ENCODE measurements at regions not wholly inside any gene's neighbourhood (a gene's known extent, or its start where the extent isn't known, plus 50 kb on each side); places are given as distances from the start of the nearest gene placed in this dataset.

DNA sequence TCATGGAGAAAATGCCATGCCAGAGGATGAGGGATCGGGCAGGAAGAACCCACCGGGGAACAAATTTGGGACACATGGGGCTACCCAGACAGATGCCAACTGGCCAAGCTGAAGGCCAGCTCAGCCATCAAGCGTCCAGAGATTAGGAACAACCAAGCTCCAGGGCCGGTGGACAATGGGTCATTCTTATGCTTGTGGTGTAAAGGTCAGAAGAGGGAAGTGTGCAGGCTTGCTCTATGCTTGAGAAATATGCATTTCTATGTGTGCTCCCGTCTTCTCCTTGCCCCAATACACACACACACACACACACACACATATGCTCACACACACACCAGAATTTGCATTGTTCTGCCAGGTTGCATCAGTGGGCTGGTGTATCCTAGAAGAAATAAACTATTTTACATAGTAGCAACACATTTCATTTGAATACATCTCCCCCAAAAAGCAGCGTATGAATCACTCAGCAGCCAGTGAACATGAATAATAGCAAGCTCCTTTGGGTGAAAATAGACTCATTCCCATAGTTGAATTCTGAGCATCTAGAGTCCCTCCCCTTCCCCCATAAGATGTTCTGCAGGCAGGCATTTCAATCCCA lies 201.9 kb upstream of the PPARGC1A start:
- no peak for FAIRE-seq

DNA sequence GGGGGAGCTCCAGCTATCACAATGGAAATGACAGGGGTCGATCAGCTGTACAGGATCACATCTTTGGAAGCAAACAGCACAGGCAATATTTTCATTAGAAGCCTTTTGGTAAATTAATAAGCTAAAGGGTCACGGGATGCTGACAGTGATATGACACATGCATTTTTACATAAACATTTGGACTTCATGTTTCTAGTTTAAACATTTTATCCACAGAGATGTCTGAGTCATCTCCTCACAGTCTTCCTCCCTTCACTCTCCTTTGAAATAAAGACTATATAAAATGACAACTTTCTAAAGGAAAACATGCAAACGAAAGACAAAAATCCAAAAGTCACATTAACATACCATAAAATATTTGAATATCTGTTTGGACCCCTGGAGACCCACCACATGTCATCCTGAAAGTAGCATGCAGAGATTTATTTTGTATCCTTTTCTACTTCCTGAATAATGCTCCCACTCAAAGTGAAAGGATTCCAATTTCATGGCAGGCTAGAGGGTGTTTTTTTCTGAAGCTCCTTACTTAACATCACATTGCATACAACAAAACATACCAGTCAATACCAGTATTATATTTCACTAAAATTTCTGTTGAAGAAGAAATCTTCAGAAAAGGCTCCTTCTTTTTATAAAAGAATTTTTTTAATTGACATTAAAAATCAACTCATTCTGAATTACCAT lies 200.1 kb upstream of the PPARGC1A start:
- FAIRE-seq = no peak

DNA sequence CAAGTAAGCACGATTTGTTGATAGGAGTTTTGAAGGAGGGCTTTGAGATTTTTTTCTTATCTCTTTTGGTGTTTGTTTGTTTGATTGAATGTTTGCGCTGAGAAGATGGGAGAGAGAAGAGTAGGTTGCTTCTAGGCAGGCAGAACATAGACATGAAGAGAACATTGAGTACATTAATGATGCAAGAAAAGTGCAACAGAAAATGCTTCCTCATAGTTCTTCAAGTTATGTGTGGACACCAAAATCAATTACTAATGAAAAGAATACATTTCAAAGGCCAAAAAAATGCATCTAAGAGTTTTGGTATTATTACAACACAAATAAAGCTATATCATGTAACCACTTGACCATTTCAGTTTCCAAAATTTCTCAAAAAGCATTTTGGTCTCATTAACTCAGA lies 191.0 kb upstream of the PPARGC1A start:
- FAIRE-seq = no peak

- no peak for FAIRE-seq
These were observed 188.6 kb upstream of the PPARGC1A start for GRCh38 chr4:24078347-24078962.

- FAIRE-seq = no peak
These were observed 187.0 kb upstream of the PPARGC1A start for GRCh38 chr4:24076811-24077210.

DNA sequence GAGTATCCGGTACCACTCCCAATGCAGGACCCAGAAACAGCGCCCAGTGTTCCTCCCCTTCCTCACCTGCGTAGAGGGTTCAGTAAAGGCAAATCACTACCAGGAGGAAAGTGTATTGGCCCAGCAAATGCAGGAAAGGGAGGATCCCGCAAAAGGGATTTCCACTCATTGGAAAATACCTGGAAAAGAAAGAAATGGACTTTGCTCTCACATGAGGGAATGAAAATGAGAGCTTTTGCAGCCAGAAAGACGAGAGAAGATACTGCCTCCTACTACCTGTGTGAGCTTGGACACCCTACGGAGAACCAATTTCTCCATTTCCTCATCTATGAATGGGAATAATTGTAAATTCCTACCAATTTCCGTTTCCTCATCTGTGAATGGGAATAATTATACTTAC lies 184.1 kb upstream of the PPARGC1A start:
- no peak for FAIRE-seq

DNA sequence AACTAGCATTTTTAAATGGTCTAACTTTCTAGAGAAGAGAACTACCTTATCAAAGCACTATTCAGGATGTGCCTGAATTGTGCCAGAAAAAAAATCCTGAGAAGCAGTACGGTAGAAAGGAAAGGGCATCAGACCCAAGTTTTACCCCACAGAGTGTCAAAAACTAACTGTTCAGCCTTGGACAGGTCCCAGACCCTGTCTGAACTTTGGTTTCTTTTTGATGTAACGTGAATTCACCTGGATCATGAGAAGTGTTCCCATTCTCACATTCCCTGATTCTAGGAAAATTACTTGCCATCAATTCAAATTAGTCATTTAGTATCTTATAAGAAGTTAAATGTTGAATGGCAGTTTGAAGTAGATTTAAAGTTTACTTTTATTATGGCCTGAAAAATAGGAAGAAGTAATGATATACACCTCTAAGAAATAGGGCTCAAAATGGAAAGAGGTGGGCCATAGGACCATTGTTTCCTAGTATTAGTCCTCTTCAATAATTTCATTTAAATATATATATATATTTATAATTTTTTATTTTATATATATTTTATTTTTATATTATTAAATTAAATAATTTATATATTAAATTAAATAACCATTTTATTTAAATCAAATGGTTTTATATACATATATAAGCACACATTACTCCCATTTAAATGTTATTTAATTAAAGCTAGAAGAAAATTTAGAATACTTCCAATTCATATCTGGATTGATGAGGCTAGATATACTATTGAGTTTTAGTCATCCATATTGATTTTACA lies 181.9 kb upstream of the PPARGC1A start:
- FAIRE-seq = peak; percentile 58

GRCh38 chr4:24070117-24070516 lies 180.3 kb upstream of the PPARGC1A start:
- FAIRE-seq = no peak

- no peak for FAIRE-seq
These were observed 177.7 kb upstream of the PPARGC1A start for GRCh38 chr4:24067367-24068193.

- FAIRE-seq = no peak
These were observed 176.1 kb upstream of the PPARGC1A start for GRCh38 chr4:24065974-24066373.

- no peak for FAIRE-seq
These were observed 173.9 kb upstream of the PPARGC1A start for GRCh38 chr4:24063731-24064130.

DNA sequence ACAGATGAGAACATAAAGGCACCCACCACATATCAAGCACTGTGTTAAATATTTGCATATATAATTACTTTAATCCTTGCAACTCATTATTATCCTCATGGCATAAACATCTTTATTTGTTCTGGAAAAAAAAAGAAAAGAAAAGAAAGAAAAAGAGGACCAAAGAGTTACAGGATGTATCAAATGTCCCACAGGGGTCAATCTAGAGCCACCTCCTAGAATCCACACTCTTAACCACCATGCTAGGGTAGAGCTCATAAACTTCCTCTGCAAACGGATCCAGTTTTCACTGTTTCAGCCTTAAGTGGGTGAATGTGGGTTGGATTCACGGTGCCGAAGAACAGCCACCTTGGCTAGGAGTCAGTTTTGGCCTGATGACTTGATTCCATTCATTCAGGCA lies 171.1 kb upstream of the PPARGC1A start:
- FAIRE-seq = no peak

DNA sequence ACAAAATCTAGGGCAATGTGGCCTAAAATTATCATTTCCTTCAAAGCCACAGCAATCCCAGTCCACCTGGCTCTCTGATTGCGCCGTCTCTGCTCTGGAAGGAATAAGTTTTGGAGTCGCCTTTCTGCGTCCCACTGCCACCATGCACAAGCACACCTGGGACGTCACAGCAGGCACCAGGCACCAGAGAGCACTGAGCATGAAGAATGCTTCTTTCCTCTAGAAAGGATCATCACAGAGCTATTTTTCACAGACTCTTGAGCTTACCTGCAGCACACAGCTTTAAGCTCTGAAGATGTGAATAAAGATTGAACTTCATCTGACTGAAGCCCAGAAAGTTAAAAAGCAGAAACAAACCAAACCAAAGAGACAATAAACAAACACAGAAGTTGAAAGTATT lies 170.0 kb upstream of the PPARGC1A start:
- FAIRE-seq = no peak

DNA sequence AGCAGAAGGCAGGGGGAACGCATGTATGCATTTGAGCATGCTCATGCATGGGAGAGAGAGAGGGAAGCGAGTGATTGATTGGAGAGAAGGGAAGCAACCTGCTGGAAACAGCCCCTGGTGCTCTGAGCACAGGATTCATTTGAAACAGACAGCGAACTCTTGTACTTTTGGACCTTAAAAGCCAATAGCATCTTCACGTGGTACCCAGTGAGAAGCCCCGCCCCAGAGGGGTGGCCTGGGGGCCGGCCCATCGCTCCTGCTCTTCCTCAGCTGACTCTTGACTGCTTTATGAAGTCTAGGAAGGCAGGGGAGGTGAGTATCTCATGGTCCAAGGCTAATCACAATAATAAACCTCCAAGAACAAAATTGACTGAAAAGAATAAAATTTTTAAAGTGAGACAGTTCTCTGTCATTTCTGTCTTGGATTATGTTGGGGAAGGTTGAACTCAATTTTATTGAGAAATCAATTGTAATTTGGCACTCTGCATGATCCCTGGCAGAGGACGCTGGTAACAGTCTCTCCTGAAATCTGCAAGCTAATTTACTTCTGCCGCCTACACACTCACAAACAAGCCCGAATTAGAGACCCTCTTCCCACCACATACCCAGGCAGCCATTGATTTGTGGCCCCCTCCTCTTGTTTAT lies 168.2 kb upstream of the PPARGC1A start:
- FAIRE-seq = no peak

- no peak for FAIRE-seq
These were observed 166.4 kb upstream of the PPARGC1A start for GRCh38 chr4:24056289-24056688.

- no peak for FAIRE-seq
These were observed 165.8 kb upstream of the PPARGC1A start for GRCh38 chr4:24055623-24056022.

- no peak for FAIRE-seq
These were observed 165.1 kb upstream of the PPARGC1A start for GRCh38 chr4:24054910-24055309.

DNA sequence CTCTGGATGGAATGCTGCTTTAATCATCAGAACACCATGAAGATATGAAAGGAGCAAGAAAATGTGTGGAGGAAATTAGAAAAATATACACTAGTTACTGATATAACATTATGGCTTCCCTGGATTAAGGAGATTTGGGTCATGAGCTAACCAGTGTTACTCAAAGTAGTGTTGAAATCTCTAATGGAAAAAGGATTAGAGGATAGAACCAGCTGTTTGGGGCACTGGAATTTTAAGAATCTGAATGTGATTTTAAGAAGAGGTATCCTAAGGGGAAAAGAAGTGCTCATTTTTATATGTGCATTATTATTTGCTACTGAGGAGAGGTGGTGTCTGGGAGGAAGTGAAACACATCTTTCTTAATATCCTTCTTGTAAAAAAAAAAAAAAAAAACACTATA lies 164.1 kb upstream of the PPARGC1A start:
- no peak for FAIRE-seq

DNA sequence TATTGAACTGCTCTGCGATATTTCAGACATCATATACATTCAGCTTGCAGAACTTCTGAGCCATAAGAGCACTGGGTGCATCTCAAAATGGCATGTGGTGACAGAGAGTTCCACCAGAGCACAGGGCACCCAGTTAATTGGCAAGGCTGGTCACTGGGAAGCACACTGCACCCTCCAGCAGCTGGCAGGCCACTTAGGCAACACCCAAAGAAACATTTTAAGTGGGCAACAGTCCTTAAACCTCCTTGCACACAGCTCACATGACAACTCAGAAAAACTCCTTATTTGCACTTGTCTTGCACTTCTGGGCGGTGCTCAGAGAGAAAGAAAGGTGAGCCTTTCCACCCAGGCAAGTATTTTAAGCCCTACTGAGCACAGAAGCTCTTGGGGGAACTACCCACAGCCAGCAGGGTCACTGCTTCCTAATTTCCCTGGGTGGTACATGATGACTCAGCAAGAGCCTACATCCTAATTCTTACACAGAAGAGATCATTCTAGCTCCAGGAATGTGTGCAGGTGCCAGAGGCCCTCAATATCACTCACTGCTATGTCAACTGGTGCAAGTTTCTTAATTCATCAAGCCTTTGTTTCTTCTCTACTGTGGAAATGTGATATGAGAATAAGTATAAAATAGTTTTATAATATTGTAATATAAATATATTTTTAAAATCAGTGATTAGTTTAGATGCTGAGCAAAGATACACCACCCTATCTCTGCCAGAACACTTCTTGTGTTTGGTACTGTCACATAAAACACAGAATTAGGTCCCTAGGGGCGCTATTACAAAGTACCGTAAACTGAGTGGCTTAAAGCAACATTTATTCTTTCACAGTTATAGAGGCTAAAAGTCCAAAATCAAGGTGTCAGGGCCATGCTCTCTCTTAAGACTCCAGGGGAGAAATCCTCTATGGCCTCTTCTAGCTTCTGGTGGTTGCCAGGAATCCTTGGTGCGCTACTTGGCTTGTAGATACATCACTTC lies 155.1 kb upstream of the PPARGC1A start:
- no peak for FAIRE-seq

GRCh38 chr4:24042094-24042493 lies 152.2 kb upstream of the PPARGC1A start:
- FAIRE-seq = no peak

GRCh38 chr4:24040811-24041210 lies 151.0 kb upstream of the PPARGC1A start:
- FAIRE-seq = no peak

All from TTC549 (cell line).